ENCODE measurements at regions not wholly inside any gene's neighbourhood (a gene's known extent, or its start where the extent isn't known, plus 50 kb on each side); places are given as distances from the start of the nearest gene placed in this dataset.

GRCh38 chr1:190852611-190853010, 374.9 kb upstream of the BRINP3 start:
- Histone ChIP-seq H3K4me1 (ENCODE audit: control insufficient read depth, extremely low read depth, insufficient read depth, low read length) (no peaks in the 10 kb centered on the region), H3K27ac (ENCODE audit: control insufficient read depth, insufficient read depth, low read length) (no peak overlapping the region), H3K9ac (ENCODE audit: control insufficient read depth, extremely low read depth, insufficient read depth, low read length) (no peak overlapping the region), H3K36me3 (ENCODE audit: control insufficient read depth in 2 of 2, extremely low read depth in 1 of 2, insufficient read depth in 2 of 2, low read length in 2 of 2) (no peaks in the 10 kb centered on the region), H3K79me2 (ENCODE audit: control insufficient read depth, insufficient read depth, low read length) (no peaks in the 10 kb centered on the region), H3K9me1 (ENCODE audit: control insufficient read depth, extremely low read depth, insufficient read depth, low read length) (no peaks in the 10 kb centered on the region), H2AFZ (ENCODE audit: control insufficient read depth, low read length) (no peak overlapping the region), H4K20me1 (ENCODE audit: control insufficient read depth, extremely low read depth, insufficient read depth, low read length) (no peaks in the 10 kb centered on the region), H3K4me3 (ENCODE audit: control insufficient read depth in 2 of 3, extremely low read depth in 1 of 3, insufficient read depth in 2 of 3, low read depth in 1 of 3, low read length in 3 of 3) (no peak overlapping the region), H3K27me3 (ENCODE audit: control insufficient read depth, extremely low read depth, insufficient read depth, low read length) (no peaks in the 10 kb centered on the region), H3K4me2 (ENCODE audit: control insufficient read depth, extremely low read depth, insufficient read depth, low read depth, low read length) (no peak overlapping the region), H3K9me3 (ENCODE audit: control insufficient read depth, low read depth, low read length) (no peaks in the 10 kb centered on the region)
- TF ChIP-seq CTCF (optimal IDR thresholded peaks at IDR 0.05 in 1 of 3, IDR thresholded peaks at IDR 0.05 in 1 of 3, conservative IDR thresholded peaks at IDR 0.05 in 1 of 3; ENCODE audit: extremely low read depth in 1 of 3, insufficient read depth in 2 of 3, low read length in 3 of 3) (no peak), EZH2 (IDR thresholded peaks at IDR 0.05; ENCODE audit: low read length) (no peak)
- FAIRE-seq, result no peak
- DNase-seq (ENCODE audit: low read depth, low spot score), result no peak
- dilution Hi-C loops (cut with MboI; ENCODE audit: extremely low pct_ligation_motif_present, low sequenced_read_pairs), result no loop called here

- dilution Hi-C loops (cut with MboI; ENCODE audit: extremely low pct_ligation_motif_present, low sequenced_read_pairs), result no loop called here
- Histone ChIP-seq H3K4me3 (ENCODE audit: control insufficient read depth in 2 of 3, extremely low read depth in 1 of 3, insufficient read depth in 2 of 3, low read depth in 1 of 3, low read length in 3 of 3) (no peak overlapping the region), H3K27ac (ENCODE audit: control insufficient read depth, insufficient read depth, low read length) (no peak overlapping the region), H3K79me2 (ENCODE audit: control insufficient read depth, insufficient read depth, low read length) (no peaks in the 10 kb centered on the region), H4K20me1 (ENCODE audit: control insufficient read depth, extremely low read depth, insufficient read depth, low read length) (no peaks in the 10 kb centered on the region), H3K9ac (ENCODE audit: control insufficient read depth, extremely low read depth, insufficient read depth, low read length) (no peak overlapping the region), H3K27me3 (ENCODE audit: control insufficient read depth, extremely low read depth, insufficient read depth, low read length) (no peaks in the 10 kb centered on the region), H3K4me2 (ENCODE audit: control insufficient read depth, extremely low read depth, insufficient read depth, low read depth, low read length) (no peak overlapping the region), H3K9me3 (ENCODE audit: control insufficient read depth, low read depth, low read length) (no peaks in the 10 kb centered on the region), H3K4me1 (ENCODE audit: control insufficient read depth, extremely low read depth, insufficient read depth, low read length) (no peaks in the 10 kb centered on the region), H3K36me3 (ENCODE audit: control insufficient read depth in 2 of 2, extremely low read depth in 1 of 2, insufficient read depth in 2 of 2, low read length in 2 of 2) (no peaks in the 10 kb centered on the region), H2AFZ (ENCODE audit: control insufficient read depth, low read length) (no peak overlapping the region), H3K9me1 (ENCODE audit: control insufficient read depth, extremely low read depth, insufficient read depth, low read length) (no peaks in the 10 kb centered on the region)
- TF ChIP-seq EZH2 (IDR thresholded peaks at IDR 0.05; ENCODE audit: low read length) (no peak), CTCF (optimal IDR thresholded peaks at IDR 0.05 in 1 of 3, IDR thresholded peaks at IDR 0.05 in 1 of 3, conservative IDR thresholded peaks at IDR 0.05 in 1 of 3; ENCODE audit: extremely low read depth in 1 of 3, insufficient read depth in 2 of 3, low read length in 3 of 3) (no peak)
- FAIRE-seq, result no peak
- DNase-seq (ENCODE audit: low read depth, low spot score), result no peak
Observed at GRCh38 chr1:190858140-190858539, 380.5 kb upstream of the BRINP3 start.

Measured in keratinocyte (primary cell).